ENCODE measurements at regions not wholly inside any gene's neighbourhood (a gene's known extent, or its start where the extent isn't known, plus 50 kb on each side); places are given as distances from the start of the nearest gene placed in this dataset.
A peak's percentile ranks its signal among the peaks of the same experiment; 100 is the strongest.

- H3K4me3 ChIP-seq (ENCODE audit: extremely low read depth in 1 of 4, insufficient read depth in 2 of 4, low read depth in 3 of 4, low read length in 4 of 4) = no peak overlapping the region; a peak in 1 of 8 replicates
- DNase-seq (ENCODE audit: low read depth in 1 of 2, low spot score in 2 of 2) (no peak), FAIRE-seq (no peak)
- peak overlapping the region in 1 of 4 experiments; percentile 10; a peak in 1 of 7 replicates for H3K9ac ChIP-seq (replicated peaks in 1 of 4; ENCODE audit: extremely low read depth in 1 of 4, low read depth in 3 of 4, low read length in 3 of 4)
- H3K14ac ChIP-seq (ENCODE audit: insufficient read length) = no peak overlapping the region
- 90% methylated on average over 5 of the region's 5 CpGs; no CpG with 5 or more reads in 1 of the 2 experiments for WGBS, 2 experiments (ENCODE audit: extremely low coverage in 1 of 2, insufficient coverage in 1 of 2, insufficient read length in 1 of 2, insufficient replicate concordance in 2 of 2, low coverage in 1 of 2, low lambda C conversion rate in 2 of 2, missing lambda C conversion rate in 1 of 2)
- H3K27me3 ChIP-seq (replicated peaks in 1 of 4; ENCODE audit: control insufficient read depth in 3 of 4, extremely low read depth in 1 of 4, insufficient read depth in 3 of 4, low read length in 3 of 4) = no peaks in the 10 kb centered on the region
- no peak overlapping the region for H2BK5ac ChIP-seq (ENCODE audit: low read depth, low read length)
- no peaks in the 10 kb centered on the region for H4K20me1 ChIP-seq (replicated peaks in 1 of 2; ENCODE audit: control insufficient read depth in 1 of 2, insufficient read depth in 2 of 2, low read length in 2 of 2)
- H3K36me3 ChIP-seq (ENCODE audit: control insufficient read depth in 2 of 4, insufficient read depth in 4 of 4, low read length in 3 of 4) = no peaks in the 10 kb centered on the region
- no peak overlapping the region for H2BK120ac ChIP-seq (replicated peaks; ENCODE audit: low read depth, low read length)
- no peaks in the 10 kb centered on the region for H3K9me3 ChIP-seq (ENCODE audit: insufficient read depth in 2 of 2, low read depth in 1 of 2, low read length in 1 of 2)
- ChIA-PET POLR2A (ENCODE audit: partially characterized antibody) (no interaction called here), CTCF (ENCODE audit: partially characterized antibody) (interaction anchor here (1.7 kb wide), 1 partner anchor 62 kb away, joined by 4 read pairs; no protein-coding TSS in a partner anchor)
- H3K79me2 ChIP-seq (ENCODE audit: control insufficient read depth in 1 of 2, insufficient read depth in 2 of 2, low read length in 2 of 2) = no peaks in the 10 kb centered on the region
- H3K4me1 ChIP-seq (replicated peaks in 1 of 4; ENCODE audit: control insufficient read depth in 3 of 4, insufficient read depth in 4 of 4, low read length in 3 of 4) = peaks cover 0 to 6% (median 0%) of the 10 kb centered on the region in 4 experiments; a peak in 2 of 7 replicates
- no peak overlapping the region for H2BK15ac ChIP-seq (ENCODE audit: low read length)
- H4K91ac ChIP-seq (replicated peaks; ENCODE audit: insufficient read length, low read length) = no peak overlapping the region
- TF ChIP-seq KDM4A (IDR thresholded peaks at IDR 0.05; ENCODE audit: low read depth, low read length, severe bottlenecking) = no peak
- no peak for TF ChIP-seq SRF (IDR thresholded peaks at IDR 0.05; ENCODE audit: low read depth, low read length)
- no peak for TF ChIP-seq SIN3A (conservative IDR thresholded peaks at IDR 0.05 in 1 of 2, IDR thresholded peaks at IDR 0.05 in 1 of 2; ENCODE audit: low read depth in 1 of 2, low read length in 2 of 2)
- no peak for TF ChIP-seq BCL11A (IDR thresholded peaks at IDR 0.05; ENCODE audit: low read depth in 2 of 2, low read length in 2 of 2)
- TF ChIP-seq FOSL1 (IDR thresholded peaks at IDR 0.05; ENCODE audit: insufficient read depth, low read depth, low read length) = no peak
- TF ChIP-seq POLR2AphosphoS5 (IDR thresholded peaks at IDR 0.05; ENCODE audit: low read depth, low read length) = no peak
- no peak for TF ChIP-seq CREB1 (IDR thresholded peaks at IDR 0.05)
- TF ChIP-seq KDM1A (IDR thresholded peaks at IDR 0.05; ENCODE audit: borderline replicate concordance, low read length) = no peak
- no peak for TF ChIP-seq SP4 (IDR thresholded peaks at IDR 0.05; ENCODE audit: low read length)
- no peak overlapping the region for H2AK5ac ChIP-seq (ENCODE audit: low read depth, low read length)
- no peak overlapping the region for H2AFZ ChIP-seq (ENCODE audit: low read length)
- no peak overlapping the region for H4K8ac ChIP-seq (ENCODE audit: extremely low read depth, insufficient read depth, low read length)
- H3K4me2 ChIP-seq (ENCODE audit: insufficient read depth in 1 of 2, low read depth in 2 of 2, low read length in 2 of 2) = no peak overlapping the region
- H2BK20ac ChIP-seq (ENCODE audit: low read length) = peak overlapping the region; percentile 66; the same call in 1 of the 2 replicates
- no peak overlapping the region for H3K27ac ChIP-seq (ENCODE audit: low read depth, low read length)
- H3K79me1 ChIP-seq (ENCODE audit: low read depth, low read length) = no peaks in the 10 kb centered on the region
- H2BK12ac ChIP-seq (ENCODE audit: low read depth, low read length) = peak overlapping the region; percentile 62; the same call in 1 of the 2 replicates
- no peak overlapping the region for H3K23ac ChIP-seq (ENCODE audit: insufficient read length)
- no peak overlapping the region for H3K4ac ChIP-seq (replicated peaks; ENCODE audit: insufficient read length, low read depth, low read length)
- no peak overlapping the region for H4K5ac ChIP-seq (ENCODE audit: insufficient read length, low read depth, low read length)
- H3K23me2 ChIP-seq (ENCODE audit: low read depth, low read length) = no peaks in the 10 kb centered on the region
- no peak overlapping the region for H3K56ac ChIP-seq (replicated peaks; ENCODE audit: insufficient read length, low read depth, low read length)
- no peak overlapping the region for H3K18ac ChIP-seq (ENCODE audit: extremely low read depth, low read length)
These were observed 248.9 kb downstream of the MYCN start for GRCh38 chr2:16189029-16189835.

Data from H1 (cell line).